Right lobe of liver (tissue), 4 donors: ENCODE measurements at regions not wholly inside any gene's neighbourhood (a gene's known extent, or its start where the extent isn't known, plus 50 kb on each side); places are given as distances from the start of the nearest gene placed in this dataset.
"Not testable (repeated sequence)": the region's sequence is repeated elsewhere in the genome, so short reads cannot be mapped to it uniquely, and the experiment has no call there.

Source experiments
- POLR2A ChIP-seq: fragments of 450-650 bp; IDR thresholded peaks from one replicate; pipeline ENCODE4 v1.6.1; 2017; ENCODE audit warnings: antibody characterized with exemption, mild to moderate bottlenecking
- TF ChIP-seq, protein P1 (sequence below), 4 donors: fragments of 200-600 bp in 3 of 4; fragments of 450-650 bp in 1 of 4; IDR thresholded peaks; one replicate each; pipeline versions ENCODE4 v1.5.1 to v1.8.0; 2016 to 2022; ENCODE audit warnings: antibody characterized with exemption in 4 of 4, mild to moderate bottlenecking in 2 of 4
- donor health status: DM: no; HTN: no; CAD: no.
- donor health status: DM: no; HTN: no; CAD: no.
- donor health status: DM: no; HTN: yes; CAD: no.

- TF ChIP-seq, protein P1, sequence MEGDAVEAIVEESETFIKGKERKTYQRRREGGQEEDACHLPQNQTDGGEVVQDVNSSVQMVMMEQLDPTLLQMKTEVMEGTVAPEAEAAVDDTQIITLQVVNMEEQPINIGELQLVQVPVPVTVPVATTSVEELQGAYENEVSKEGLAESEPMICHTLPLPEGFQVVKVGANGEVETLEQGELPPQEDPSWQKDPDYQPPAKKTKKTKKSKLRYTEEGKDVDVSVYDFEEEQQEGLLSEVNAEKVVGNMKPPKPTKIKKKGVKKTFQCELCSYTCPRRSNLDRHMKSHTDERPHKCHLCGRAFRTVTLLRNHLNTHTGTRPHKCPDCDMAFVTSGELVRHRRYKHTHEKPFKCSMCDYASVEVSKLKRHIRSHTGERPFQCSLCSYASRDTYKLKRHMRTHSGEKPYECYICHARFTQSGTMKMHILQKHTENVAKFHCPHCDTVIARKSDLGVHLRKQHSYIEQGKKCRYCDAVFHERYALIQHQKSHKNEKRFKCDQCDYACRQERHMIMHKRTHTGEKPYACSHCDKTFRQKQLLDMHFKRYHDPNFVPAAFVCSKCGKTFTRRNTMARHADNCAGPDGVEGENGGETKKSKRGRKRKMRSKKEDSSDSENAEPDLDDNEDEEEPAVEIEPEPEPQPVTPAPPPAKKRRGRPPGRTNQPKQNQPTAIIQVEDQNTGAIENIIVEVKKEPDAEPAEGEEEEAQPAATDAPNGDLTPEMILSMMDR (IDR thresholded peaks at IDR 0.05), result not testable (repeated sequence)
- not testable (repeated sequence) for TF ChIP-seq POLR2A
Observed at GRCh38 chr3:67252906-67253305, 254.8 kb downstream of the KBTBD8 start.
